HG02610 (cell line): ENCODE measurements at regions not wholly inside any gene's neighbourhood (a gene's known extent, or its start where the extent isn't known, plus 50 kb on each side); places are given as distances from the start of the nearest gene placed in this dataset.
"Not testable (repeated sequence)": the region's sequence is repeated elsewhere in the genome, so short reads cannot be mapped to it uniquely, and the experiment has no call there.

ENCODE experiments used
- ATAC-seq: cut with Tn5 transposase; IDR thresholded peaks from one replicate; pipeline ENCODE4 v1.9.1; 2021; ENCODE audit warnings: mild to moderate bottlenecking, moderate library complexity; ENCODE audit not compliant: unreplicated experiment

GRCh38 chr3:177610686-177611633, 413.7 kb upstream of the TBL1XR1 start:
- ATAC-seq = no peak

GRCh38 chr3:177611752-177612334, 414.6 kb upstream of the TBL1XR1 start:
- ATAC-seq = no peak

GRCh38 chr3:177613901-177614300, 416.6 kb upstream of the TBL1XR1 start:
- ATAC-seq = no peak

- ATAC-seq = no peak
Observed at GRCh38 chr3:177615015-177615414, 417.7 kb upstream of the TBL1XR1 start.

GRCh38 chr3:177618873-177619733, 421.8 kb upstream of the TBL1XR1 start:
- no peak for ATAC-seq

- ATAC-seq = no peak
Observed at GRCh38 chr3:177620073-177620472, 422.8 kb upstream of the TBL1XR1 start.

GRCh38 chr3:177622520-177622919, 425.2 kb upstream of the TBL1XR1 start:
- no peak for ATAC-seq

- no peak for ATAC-seq
Observed at GRCh38 chr3:177622982-177623617, 425.8 kb upstream of the TBL1XR1 start.

GRCh38 chr3:177624528-177625495, 427.5 kb upstream of the TBL1XR1 start:
- ATAC-seq = no peak

- ATAC-seq = no peak
Observed at GRCh38 chr3:177626045-177626444, 428.8 kb upstream of the TBL1XR1 start.

- ATAC-seq = not testable (repeated sequence)
Observed at GRCh38 chr3:177628095-177628719, 430.9 kb upstream of the TBL1XR1 start.

GRCh38 chr3:177629276-177629675, 432.0 kb upstream of the TBL1XR1 start:
- no peak for ATAC-seq

- ATAC-seq = no peak
Observed at GRCh38 chr3:177633671-177634207, 436.5 kb upstream of the TBL1XR1 start.

- not testable (repeated sequence) for ATAC-seq
Observed at GRCh38 chr3:177635601-177636106, 438.4 kb upstream of the TBL1XR1 start.

- ATAC-seq = no peak
Observed at GRCh38 chr3:177640319-177640965, 443.2 kb upstream of the TBL1XR1 start.

GRCh38 chr3:177641206-177641605, 443.9 kb upstream of the TBL1XR1 start:
- ATAC-seq = no peak

GRCh38 chr3:177642042-177642803, 444.9 kb upstream of the TBL1XR1 start:
- no peak for ATAC-seq

GRCh38 chr3:177642804-177643125, 445.5 kb upstream of the TBL1XR1 start:
- no peak for ATAC-seq
